ENCODE measurements at regions not wholly inside any gene's neighbourhood (a gene's known extent, or its start where the extent isn't known, plus 50 kb on each side); places are given as distances from the start of the nearest gene placed in this dataset.
A peak's percentile ranks its signal among the peaks of the same experiment; 100 is the strongest.

GRCh38 chr13:85031771-85032170, 767.4 kb downstream of the SLITRK6 start:
- no peak for DNase-seq

- DNase-seq, result no peak
Measured at GRCh38 chr13:85028035-85028434, 771.2 kb downstream of the SLITRK6 start.

- no peak for DNase-seq
Measured at GRCh38 chr13:85019121-85019520, 780.1 kb downstream of the SLITRK6 start.

- peak; percentile 3 for DNase-seq
Measured at GRCh38 chr13:85013006-85013405, 786.2 kb downstream of the SLITRK6 start.

GRCh38 chr13:85009447-85009846, 789.8 kb downstream of the SLITRK6 start:
- no peak for DNase-seq

- DNase-seq, result no peak
Measured at GRCh38 chr13:84999252-84999651, 800.0 kb downstream of the SLITRK6 start.

GRCh38 chr13:84998681-84999080, 800.5 kb downstream of the SLITRK6 start:
- no peak for DNase-seq

GRCh38 chr13:84997858-84998257, 801.4 kb downstream of the SLITRK6 start:
- no peak for DNase-seq

GRCh38 chr13:84994582-84994981, 804.6 kb downstream of the SLITRK6 start:
- peak; percentile 3 for DNase-seq

GRCh38 chr13:84985860-84986259, 813.4 kb downstream of the SLITRK6 start:
- peak; percentile 3 for DNase-seq

GRCh38 chr13:84983321-84983720, 815.9 kb downstream of the SLITRK6 start:
- DNase-seq, result no peak

- no peak for DNase-seq
Measured at GRCh38 chr13:84980571-84980970, 818.6 kb downstream of the SLITRK6 start.

- no peak for DNase-seq
Measured at GRCh38 chr13:84978851-84979250, 820.4 kb downstream of the SLITRK6 start.

- DNase-seq, result no peak
Measured at GRCh38 chr13:84973661-84974060, 825.6 kb downstream of the SLITRK6 start.

GRCh38 chr13:84972907-84973306, 826.3 kb downstream of the SLITRK6 start:
- DNase-seq, result no peak

- DNase-seq, result no peak
Measured at GRCh38 chr13:84962849-84963248, 836.4 kb downstream of the SLITRK6 start.

GRCh38 chr13:84962141-84962750, 837.0 kb downstream of the SLITRK6 start:
- no peak for DNase-seq

GRCh38 chr13:84961023-84961422, 838.2 kb downstream of the SLITRK6 start:
- no peak for DNase-seq

- no peak for DNase-seq
Measured at GRCh38 chr13:84959818-84960217, 839.4 kb downstream of the SLITRK6 start.

GRCh38 chr13:84954636-84955035, 844.6 kb downstream of the SLITRK6 start:
- DNase-seq, result no peak

- no peak for DNase-seq
Measured at GRCh38 chr13:84951128-84951527, 848.1 kb downstream of the SLITRK6 start.

GRCh38 chr13:84946192-84946591, 853.0 kb downstream of the SLITRK6 start:
- peak; percentile 12 for DNase-seq

GRCh38 chr13:84940798-84941197, 858.4 kb downstream of the SLITRK6 start:
- DNase-seq, result no peak

- no peak for DNase-seq
Measured at GRCh38 chr13:84940167-84940566, 859.1 kb downstream of the SLITRK6 start.

- DNase-seq, result no peak
Measured at GRCh38 chr13:84934911-84935310, 864.3 kb downstream of the SLITRK6 start.

GRCh38 chr13:84933797-84934196, 865.4 kb downstream of the SLITRK6 start:
- DNase-seq, result no peak
